Stimulated activated CD4-positive, alpha-beta T cell treated with anti-CD3 and anti-CD28 coated beads, Interleukin-1b, Interleukin-23, amount 100 ng/mL, for 48 hours (primary cell): ENCODE measurements at regions not wholly inside any gene's neighbourhood (a gene's known extent, or its start where the extent isn't known, plus 50 kb on each side); places are given as distances from the start of the nearest gene placed in this dataset.

Source experiments
- DNase-seq: peaks from one replicate; pipeline ENCODE4 v3.0.0-alpha.2; 2020

DNA sequence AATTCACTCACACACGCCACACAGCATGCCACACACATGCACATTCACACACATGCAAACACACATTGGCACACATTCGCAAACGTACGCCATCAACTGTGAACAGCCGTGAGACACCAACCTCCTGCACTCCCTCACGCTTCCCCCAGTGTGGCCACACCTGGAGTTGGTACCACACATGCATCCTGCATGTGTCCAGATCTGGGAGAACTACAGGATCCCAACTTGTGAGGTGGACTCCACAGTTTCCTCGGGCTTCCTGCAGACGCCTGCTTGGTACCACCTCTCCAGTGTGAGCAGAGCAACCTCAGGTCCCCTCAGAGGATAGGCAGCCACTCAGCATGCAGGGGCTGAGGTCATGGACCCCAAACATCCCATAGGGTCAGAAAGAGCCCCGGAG lies 239.0 kb downstream of the EIPR1 start:
- no peak for DNase-seq

GRCh38 chr2:3137651-3138300 lies 239.8 kb downstream of the EIPR1 start:
- no peak for DNase-seq

- DNase-seq = no peak
Measured at GRCh38 chr2:3135676-3136075, 241.9 kb downstream of the EIPR1 start.

DNA sequence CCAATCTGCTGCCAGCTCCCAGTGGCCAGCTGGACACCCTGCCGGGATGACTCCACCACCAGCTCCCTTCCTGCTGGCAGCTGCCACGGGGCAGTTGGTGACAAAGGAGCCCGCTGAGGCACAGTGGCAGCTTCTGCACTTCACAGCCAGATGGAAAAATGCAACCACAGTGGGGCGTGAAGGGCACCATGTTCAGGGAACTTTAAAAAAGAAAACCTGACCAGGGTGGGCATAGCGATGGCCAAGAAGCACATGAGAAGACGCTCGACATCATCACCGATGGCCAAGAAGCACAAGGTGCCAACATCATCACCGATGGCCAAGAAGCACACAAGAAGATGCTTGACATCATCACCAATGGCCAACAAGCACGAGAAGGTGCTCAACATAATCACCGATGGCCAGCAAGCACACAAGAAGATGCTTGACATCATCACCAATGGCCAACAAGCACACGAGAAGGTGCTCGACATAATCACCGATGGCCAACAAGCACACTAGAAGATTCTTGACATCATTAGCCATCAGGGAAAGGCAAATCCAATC lies 243.5 kb downstream of the EIPR1 start:
- no peak for DNase-seq

DNA sequence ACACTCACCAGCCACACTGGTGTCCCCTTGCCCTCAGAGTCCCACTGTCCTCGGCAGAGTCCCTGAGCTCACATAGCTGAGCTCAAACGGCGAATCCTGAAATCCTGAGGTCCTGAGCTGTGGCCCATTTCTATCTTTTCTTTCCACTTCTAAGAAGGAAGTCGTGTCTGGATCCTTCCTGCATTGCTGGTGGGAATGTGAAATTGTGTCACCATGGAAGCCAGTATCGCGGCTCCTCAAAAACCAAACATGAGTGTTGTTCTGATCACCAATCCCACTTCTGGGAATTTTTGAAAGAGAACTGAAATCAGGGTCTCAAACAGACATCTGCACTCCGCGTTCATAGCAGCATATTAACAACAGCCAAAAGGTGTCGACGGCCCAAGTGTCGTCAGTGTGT lies 244.7 kb downstream of the EIPR1 start:
- no peak for DNase-seq

GRCh38 chr2:3132466-3132865 lies 245.2 kb downstream of the EIPR1 start:
- DNase-seq = no peak

DNA sequence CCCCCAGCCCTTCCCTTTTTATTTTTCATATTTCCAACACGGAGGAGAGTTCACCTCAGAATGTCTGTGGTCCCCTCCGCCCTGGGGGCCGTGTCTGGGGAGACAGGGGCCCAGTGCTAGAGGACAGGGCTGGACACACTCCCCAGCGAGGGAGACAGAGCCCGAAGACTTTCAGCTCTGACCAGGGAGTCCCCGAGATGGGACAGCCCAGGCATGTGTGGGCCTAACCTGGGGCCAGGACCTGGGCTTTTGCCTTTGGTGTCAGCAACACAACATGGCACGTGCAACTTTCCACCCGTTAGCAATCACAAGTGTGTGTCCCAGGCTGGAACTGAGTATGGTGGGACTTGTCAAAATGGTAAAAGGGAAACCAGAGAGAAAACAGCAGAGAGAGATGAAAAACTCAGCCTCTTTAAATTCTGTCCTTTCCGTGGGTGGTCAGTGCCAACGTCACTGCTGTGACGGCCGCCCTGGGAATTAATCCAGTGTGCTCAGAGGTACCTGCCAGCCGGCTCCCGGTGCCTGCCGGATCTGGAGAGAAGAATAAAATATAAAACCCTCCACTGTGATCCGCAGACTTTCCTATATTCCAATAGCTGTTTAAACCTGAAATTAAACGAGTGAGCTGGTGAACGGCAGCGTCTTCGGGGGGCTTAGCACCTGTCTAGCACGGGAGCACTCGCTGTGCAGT lies 245.8 kb downstream of the EIPR1 start:
- no peak for DNase-seq

- no peak for DNase-seq
Measured at GRCh38 chr2:3130889-3131635, 246.6 kb downstream of the EIPR1 start.

DNA sequence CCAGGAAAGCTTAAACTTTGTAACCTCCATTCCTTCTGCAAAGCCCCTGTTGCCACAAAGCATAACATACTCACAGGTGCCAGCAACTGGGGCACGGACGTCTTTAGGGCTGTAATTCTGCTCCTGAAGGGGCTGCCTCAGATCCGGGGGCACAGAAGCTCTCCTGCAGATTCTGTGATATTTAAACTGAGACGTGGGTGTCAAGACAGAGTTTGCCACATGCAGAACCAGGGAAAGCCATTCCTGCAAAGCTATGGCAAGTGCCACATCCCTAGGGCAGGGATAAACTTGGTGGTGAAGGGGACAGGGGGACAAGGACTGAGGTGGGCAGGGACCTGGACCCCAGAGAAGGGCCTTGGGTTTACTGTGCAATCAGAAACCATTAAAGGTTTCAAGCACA lies 247.2 kb downstream of the EIPR1 start:
- no peak for DNase-seq

- DNase-seq = no peak
Measured at GRCh38 chr2:3129867-3130266, 247.8 kb downstream of the EIPR1 start.

DNA sequence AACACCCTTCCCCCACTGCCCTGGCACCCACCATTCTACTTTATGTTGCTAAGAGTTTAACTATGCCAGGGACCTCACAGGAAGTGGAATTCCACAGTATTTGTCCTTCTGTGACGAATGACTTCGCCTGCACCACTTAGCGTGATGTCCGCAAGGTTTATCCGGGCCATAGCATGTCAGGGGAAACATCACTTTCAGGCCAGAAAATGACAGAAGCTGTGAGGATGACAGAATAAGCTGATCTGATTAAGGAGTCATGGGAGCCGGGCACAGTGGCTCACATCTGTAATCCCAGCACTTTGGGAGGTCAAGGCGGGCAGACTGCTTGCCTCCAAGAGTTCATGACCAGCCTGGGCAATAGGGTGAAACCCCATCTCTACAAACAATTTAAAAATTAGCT lies 248.8 kb downstream of the EIPR1 start:
- no peak for DNase-seq

DNA sequence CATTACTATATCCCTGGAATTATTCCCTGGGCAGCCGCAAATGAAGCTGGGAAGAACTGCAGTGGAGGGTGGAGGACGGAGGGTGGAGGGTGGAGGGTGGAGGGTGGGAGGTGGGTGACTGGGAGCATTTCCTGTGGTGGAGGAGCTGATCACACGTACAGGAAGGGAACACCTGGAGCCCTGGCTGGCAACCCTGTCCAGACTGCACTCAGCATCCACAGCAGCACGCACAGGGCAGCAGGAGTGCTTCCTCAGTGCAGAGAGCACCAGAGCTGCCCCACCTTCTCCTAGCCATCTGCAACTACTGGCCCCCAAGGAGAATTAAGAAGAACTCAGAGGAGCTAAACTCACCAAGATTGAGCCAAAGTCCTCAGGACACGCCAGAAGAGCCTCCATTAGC lies 249.9 kb downstream of the EIPR1 start:
- no peak for DNase-seq

- DNase-seq = no peak
Measured at GRCh38 chr2:3126911-3127621, 250.6 kb downstream of the EIPR1 start.

GRCh38 chr2:3126171-3126910 lies 251.3 kb downstream of the EIPR1 start:
- DNase-seq = no peak

DNA sequence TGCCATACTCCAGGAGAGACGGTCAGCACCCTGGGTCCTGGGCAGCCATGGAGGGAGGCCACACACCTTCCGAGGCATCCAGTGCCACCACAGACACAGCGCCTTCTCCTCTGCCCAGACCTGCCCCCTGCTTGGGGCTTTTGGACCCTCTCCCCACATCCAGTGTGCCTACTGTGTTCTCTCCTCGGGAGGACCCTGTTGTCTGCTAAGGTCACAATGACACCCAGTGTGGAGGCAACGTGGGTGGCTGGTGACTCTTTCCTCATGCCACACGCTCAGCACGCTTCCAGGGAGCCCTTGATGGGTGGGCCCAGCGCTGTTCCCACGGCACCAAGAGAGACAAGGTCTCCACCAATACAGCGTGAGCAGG lies 251.9 kb downstream of the EIPR1 start:
- no peak for DNase-seq

GRCh38 chr2:3125001-3125760 lies 252.4 kb downstream of the EIPR1 start:
- no peak for DNase-seq

GRCh38 chr2:3122525-3122924 lies 255.1 kb downstream of the EIPR1 start:
- DNase-seq = no peak

GRCh38 chr2:3121601-3122000 lies 256.0 kb downstream of the EIPR1 start:
- DNase-seq = no peak

GRCh38 chr2:3117650-3118216 lies 259.9 kb downstream of the EIPR1 start:
- DNase-seq = no peak

DNA sequence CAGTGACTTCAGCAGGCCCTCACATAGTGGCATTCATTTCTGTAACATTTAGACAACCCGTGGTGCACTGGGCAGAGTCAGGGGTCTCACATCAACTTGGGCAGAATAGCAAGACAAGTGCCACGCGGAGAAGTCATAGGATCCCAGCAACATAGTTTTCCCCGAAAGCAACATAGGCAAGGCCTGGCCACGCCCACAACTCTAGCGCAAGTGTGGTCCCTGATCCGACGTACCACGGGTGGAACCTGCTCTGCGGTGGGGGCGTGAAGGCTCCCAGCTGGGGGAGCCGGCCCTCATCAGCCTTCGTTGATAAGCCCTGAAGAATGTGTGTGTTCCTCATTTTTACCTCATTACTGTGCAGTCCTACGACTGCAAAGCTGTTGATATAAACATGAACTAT lies 261.2 kb downstream of the EIPR1 start:
- DNase-seq = no peak

GRCh38 chr2:3115301-3116042 lies 262.1 kb downstream of the EIPR1 start:
- no peak for DNase-seq
